Fibroblast of pulmonary artery (primary cell): ENCODE measurements at regions not wholly inside any gene's neighbourhood (a gene's known extent, or its start where the extent isn't known, plus 50 kb on each side); places are given as distances from the start of the nearest gene placed in this dataset.

Source experiments
- DNase-seq: peaks from one replicate; pipeline ENCODE4 v3.0.0-alpha.2; 2010; ENCODE audit warnings: low read depth
- H3K4me3 ChIP-seq: replicated peaks from 2 replicates; pipeline ENCODE4 v1.5.1; 2011; ENCODE audit warnings: low read depth, mild to moderate bottlenecking, control low read depth, low read length, moderate library complexity
- CTCF ChIP-seq: IDR thresholded peaks from 2 replicates; pipeline ENCODE4 v1.5.1; 2011; ENCODE audit warnings: mild to moderate bottlenecking, control low read depth, low read length, inconsistent platforms; ENCODE audit errors: missing control alignments

GRCh38 chr9:107213561-107214028 lies 69.5 kb upstream of the RAD23B start:
- peak; percentile 91 for DNase-seq
- TF ChIP-seq CTCF = no peak

GRCh38 chr9:107214381-107214780 lies 68.7 kb upstream of the RAD23B start:
- DNase-seq = no peak
- no peak overlapping the region for H3K4me3 ChIP-seq
- no peak for TF ChIP-seq CTCF

More at GRCh38 chr9:107213561-107214028, 69.5 kb upstream of the RAD23B start:
- no peak overlapping the region for H3K4me3 ChIP-seq

GRCh38 chr9:107214915-107215314 lies 68.2 kb upstream of the RAD23B start:
- DNase-seq = peak; percentile 35
- no peak overlapping the region for H3K4me3 ChIP-seq
- no peak for TF ChIP-seq CTCF

- no peak for TF ChIP-seq CTCF
- peak; percentile 29 for DNase-seq
- H3K4me3 ChIP-seq = no peak overlapping the region
These were observed 67.7 kb upstream of the RAD23B start for GRCh38 chr9:107215381-107215780.

GRCh38 chr9:107216329-107216728 lies 66.8 kb upstream of the RAD23B start:
- no peak for TF ChIP-seq CTCF

GRCh38 chr9:107218829-107219485 lies 64.1 kb upstream of the RAD23B start:
- DNase-seq = no peak
- TF ChIP-seq CTCF = no peak
- no peak overlapping the region for H3K4me3 ChIP-seq

More at GRCh38 chr9:107216329-107216728, 66.8 kb upstream of the RAD23B start:
- no peak for DNase-seq
- no peak overlapping the region for H3K4me3 ChIP-seq

- no peak for DNase-seq
- no peak for TF ChIP-seq CTCF
- no peak overlapping the region for H3K4me3 ChIP-seq
These were observed 63.5 kb upstream of the RAD23B start for GRCh38 chr9:107219486-107220077.
